IPS DF 6.9 (cell line): ENCODE measurements at regions not wholly inside any gene's neighbourhood (a gene's known extent, or its start where the extent isn't known, plus 50 kb on each side); places are given as distances from the start of the nearest gene placed in this dataset.
"Not testable (repeated sequence)": the region's sequence is repeated elsewhere in the genome, so short reads cannot be mapped to it uniquely, and the experiment has no call there.

Experiments
- DNase-seq: peaks from one replicate; pipeline ENCODE4 v3.0.0-alpha.2; 2013; ENCODE audit warnings: low read depth, low spot score
- H3K27ac ChIP-seq: one replicate; pipeline ENCODE4 v1.5.1; 2013; ENCODE audit warnings: low read length, control low read depth
- H3K27me3 ChIP-seq: 2 replicates; pipeline ENCODE4 v1.6.1; 2013; ENCODE audit warnings: mild to moderate bottlenecking, low read length; ENCODE audit not compliant: control insufficient read depth, insufficient read depth
- H3K36me3 ChIP-seq: 2 replicates; pipeline ENCODE4 v1.6.1; 2013; ENCODE audit warnings: low read length; ENCODE audit not compliant: control insufficient read depth, insufficient read depth
- H3K4me1 ChIP-seq: 2 replicates; pipeline ENCODE4 v1.6.1; 2013; ENCODE audit warnings: low read length; ENCODE audit not compliant: control insufficient read depth, insufficient read depth
- H3K4me3 ChIP-seq: 2 replicates; pipeline ENCODE4 v1.5.1; 2013; ENCODE audit warnings: mild to moderate bottlenecking, low read length
- H3K9me3 ChIP-seq: 2 replicates; pipeline ENCODE4 v1.6.1; 2013; ENCODE audit warnings: low read length, inconsistent platforms; ENCODE audit not compliant: control insufficient read depth, insufficient read depth
- WGBS: extraction: QIAGEN DNeasy Blood & Tissue Kit; methylation state at CpG from one replicate; pipeline ENCODE4 v1.1.7; 2013; ENCODE audit warnings: mixed read lengths, missing lambda C conversion rate; ENCODE audit not compliant: insufficient read length, insufficient coverage; 5-methylcytosine and 5-hydroxymethylcytosine counted together

DNA sequence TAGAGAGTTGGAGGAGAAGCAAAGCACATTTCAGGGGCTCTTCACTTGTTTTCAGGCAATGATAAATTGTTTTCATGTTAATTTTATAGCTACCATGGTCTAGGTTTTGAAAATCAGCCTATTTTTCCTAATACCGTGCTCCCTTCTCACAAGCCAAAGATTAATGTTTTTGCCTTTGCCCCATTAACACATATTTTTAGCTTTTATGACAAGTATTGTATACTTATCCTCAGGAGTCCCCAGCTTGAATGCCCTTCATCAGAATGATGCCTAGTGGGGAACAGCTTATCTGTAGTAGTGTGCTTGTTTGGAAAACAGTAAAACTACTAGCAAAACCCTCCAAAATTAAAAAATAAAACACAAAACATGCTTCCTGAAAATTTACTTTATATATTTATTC, 194.0 kb downstream of the LNPK start:
- Histone ChIP-seq H3K27ac (no peak overlapping the region), H3K4me1 (no peaks in the 10 kb centered on the region), H3K4me3 (no peak overlapping the region), H3K9me3 (no peaks in the 10 kb centered on the region), H3K36me3 (no peaks in the 10 kb centered on the region), H3K27me3 (no peaks in the 10 kb centered on the region)
- DNase-seq, result no peak
- WGBS, result no CpG with 5 or more reads among the region's 1 CpG

DNA sequence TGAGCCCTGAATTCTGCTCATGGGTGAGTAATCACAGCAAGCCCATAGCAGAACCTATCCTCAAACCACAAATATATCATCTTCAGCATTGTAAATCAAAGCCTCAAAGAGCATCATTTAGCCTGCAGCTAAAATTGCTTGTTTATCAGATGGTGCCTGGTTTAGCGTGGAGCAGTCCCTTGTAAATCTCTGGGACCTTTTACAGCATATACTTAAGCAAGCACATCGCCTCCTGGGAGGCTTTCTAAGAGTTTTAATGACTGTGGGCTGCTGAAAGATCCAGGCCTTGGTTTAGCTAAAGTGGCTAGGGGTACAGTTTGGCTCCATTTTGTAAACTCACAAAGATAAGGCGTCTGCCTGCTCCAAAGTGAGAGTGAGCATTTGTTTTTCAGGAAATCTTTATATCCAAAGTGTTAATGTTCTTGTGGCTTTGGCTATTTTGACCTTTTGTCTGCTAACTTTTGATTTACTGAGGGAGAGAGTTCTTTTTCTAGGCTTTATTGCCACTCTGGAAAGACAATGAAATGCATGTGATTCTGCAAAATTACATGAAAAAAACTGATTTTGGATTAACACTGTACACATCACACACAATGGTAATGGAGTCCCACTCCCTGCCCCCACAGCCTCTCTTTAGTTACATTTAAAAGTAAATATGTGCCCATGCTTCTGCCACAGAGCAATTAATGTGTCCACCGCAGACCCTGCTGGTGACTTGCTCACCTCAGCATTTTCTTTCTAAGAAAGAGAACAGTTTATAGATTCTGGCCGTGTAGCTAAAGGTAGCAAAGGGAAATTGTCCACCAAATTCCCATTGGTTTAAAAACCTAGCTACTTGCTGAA, 194.8 kb downstream of the LNPK start:
- Histone ChIP-seq H3K36me3 (no peaks in the 10 kb centered on the region), H3K4me3 (no peak overlapping the region), H3K9me3 (no peaks in the 10 kb centered on the region), H3K27me3 (no peaks in the 10 kb centered on the region), H3K27ac (no peak overlapping the region), H3K4me1 (no peaks in the 10 kb centered on the region)
- no CpG with 5 or more reads among the region's 5 CpGs for WGBS
- DNase-seq, result no peak

DNA sequence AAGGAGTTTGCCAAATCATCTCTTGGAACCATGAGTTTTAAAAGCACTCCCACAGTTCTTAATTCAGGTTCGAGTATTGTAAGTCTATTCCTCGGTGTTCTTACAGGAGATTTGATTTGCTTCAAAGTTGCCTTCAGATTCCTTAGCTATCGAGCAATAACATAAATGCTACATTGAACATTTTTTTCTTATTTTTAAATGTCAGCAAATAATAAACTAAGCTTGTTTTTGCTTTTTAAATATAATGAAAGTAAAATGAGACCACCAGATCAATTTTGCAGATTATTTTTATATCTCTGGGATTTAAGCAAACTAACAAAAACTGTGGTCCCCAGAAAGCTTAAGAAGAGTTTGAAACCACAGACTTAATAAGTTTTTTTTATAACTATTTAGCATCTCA, 195.5 kb downstream of the LNPK start:
- H3K9me3 ChIP-seq, result no peaks in the 10 kb centered on the region
- H3K4me3 ChIP-seq, result no peak overlapping the region
- no peak for DNase-seq
- no CpG with 5 or more reads among the region's 3 CpGs for WGBS
- H3K27ac ChIP-seq, result no peak overlapping the region
- no peaks in the 10 kb centered on the region for H3K36me3 ChIP-seq
- H3K27me3 ChIP-seq, result no peaks in the 10 kb centered on the region
- no peaks in the 10 kb centered on the region for H3K4me1 ChIP-seq

DNA sequence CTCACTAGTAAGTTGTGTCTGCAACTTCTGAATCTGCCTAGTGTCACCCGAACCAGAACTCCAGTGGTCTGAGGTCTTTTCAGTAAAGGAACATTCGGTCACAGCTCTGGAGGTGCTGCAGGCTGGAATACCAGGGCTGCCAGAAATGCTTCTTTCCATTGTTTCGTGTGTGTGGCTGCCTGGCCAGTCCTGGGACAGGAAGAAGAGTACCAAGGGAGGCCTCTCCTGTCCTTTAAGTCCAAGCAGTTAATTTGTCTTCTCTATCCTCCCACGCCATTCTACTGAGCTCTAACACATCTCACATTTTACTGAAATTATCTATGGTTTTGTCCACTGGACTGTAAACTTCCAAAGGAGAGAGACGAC, 196.0 kb downstream of the LNPK start:
- H3K36me3 ChIP-seq, result no peaks in the 10 kb centered on the region
- no peaks in the 10 kb centered on the region for H3K9me3 ChIP-seq
- WGBS, result no CpG with 5 or more reads among the region's 5 CpGs
- H3K4me3 ChIP-seq, result no peak overlapping the region
- H3K27ac ChIP-seq, result no peak overlapping the region
- no peaks in the 10 kb centered on the region for H3K27me3 ChIP-seq
- no peaks in the 10 kb centered on the region for H3K4me1 ChIP-seq
- DNase-seq, result no peak

DNA sequence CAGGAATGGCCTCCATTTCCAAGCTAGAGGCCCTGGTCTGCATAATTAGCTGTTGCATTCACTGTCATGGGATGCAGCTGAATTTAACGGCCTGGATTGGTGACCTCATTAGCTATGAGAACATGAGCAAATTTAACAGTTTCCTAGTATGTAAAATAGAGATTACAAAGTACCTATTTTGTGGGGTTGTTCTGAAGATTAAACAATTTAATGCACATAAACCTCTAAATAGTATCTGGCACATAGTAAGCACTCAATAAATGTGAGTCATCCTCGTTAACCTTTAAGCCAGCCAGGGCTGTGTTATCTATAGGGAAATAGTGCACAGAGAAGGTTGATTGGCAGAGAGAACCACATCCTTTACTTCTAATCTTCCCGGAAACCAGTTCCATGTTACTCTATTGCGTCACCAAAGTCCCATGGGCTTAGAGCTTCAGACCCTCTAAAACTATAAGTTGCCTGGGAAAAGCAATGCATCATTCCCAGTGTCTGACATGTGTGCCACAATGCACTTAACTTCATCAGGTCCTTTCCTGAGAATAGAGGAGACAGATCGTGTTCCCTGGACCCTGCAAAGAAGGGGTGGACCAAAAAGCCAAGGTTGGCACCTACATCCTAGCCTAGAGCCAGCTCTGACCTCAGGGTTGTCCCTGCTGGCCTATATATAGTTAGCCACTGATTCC, 196.5 kb downstream of the LNPK start:
- Histone ChIP-seq H3K9me3 (no peaks in the 10 kb centered on the region), H3K36me3 (no peaks in the 10 kb centered on the region), H3K27me3 (no peaks in the 10 kb centered on the region), H3K4me3 (no peak overlapping the region), H3K27ac (no peak overlapping the region), H3K4me1 (no peaks in the 10 kb centered on the region)
- no CpG with 5 or more reads among the region's 5 CpGs for WGBS
- DNase-seq, result no peak

DNA sequence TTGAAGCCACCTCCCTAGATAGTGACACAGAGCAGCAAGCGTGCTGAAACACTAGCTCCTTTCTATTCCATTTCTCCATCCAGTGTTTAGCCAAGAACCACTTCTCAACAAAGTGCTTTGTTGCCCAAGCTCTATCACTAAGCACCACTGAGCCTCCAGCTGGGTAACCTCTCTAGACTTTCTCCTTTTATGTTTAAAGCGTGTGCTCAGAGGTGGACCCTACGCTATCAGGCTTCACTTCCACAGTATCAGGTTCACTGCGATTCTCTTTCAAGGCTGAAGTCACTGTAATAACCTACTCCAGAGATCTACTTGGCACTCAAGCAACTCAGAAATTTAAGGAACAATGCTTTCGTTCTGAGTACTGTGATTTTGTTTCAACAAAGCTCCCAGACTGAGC, 197.9 kb downstream of the LNPK start:
- H3K9me3 ChIP-seq, result no peaks in the 10 kb centered on the region
- no peaks in the 10 kb centered on the region for H3K36me3 ChIP-seq
- DNase-seq, result no peak
- no peaks in the 10 kb centered on the region for H3K27me3 ChIP-seq
- no CpG with 5 or more reads among the region's 5 CpGs for WGBS
- H3K4me3 ChIP-seq, result no peak overlapping the region
- H3K4me1 ChIP-seq, result no peaks in the 10 kb centered on the region
- H3K27ac ChIP-seq, result no peak overlapping the region

DNA sequence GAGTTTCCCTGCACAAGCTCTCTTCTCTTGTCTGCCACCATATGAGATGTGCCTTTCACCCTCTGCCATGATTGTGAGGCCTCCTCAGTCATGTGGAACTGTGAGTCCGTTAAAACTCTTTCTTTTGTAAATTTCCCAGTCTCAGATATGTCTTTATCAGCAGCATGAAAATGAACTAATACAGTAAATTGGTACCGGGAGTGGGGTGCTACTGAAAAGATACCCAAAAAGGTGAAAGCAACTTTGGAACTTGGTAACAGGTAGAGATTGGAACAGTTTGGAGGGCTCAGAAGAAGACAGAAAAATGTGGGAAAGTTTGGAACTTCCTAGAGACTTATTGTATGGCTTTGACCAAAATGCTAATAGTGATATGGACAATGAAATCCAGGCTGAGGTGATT, 205.6 kb downstream of the LNPK start:
- WGBS, result no CpG with 5 or more reads among the region's 2 CpGs
- not testable (repeated sequence) for H3K4me1 ChIP-seq, DNase-seq, H3K4me3 ChIP-seq, H3K27me3 ChIP-seq, H3K9me3 ChIP-seq, H3K36me3 ChIP-seq, H3K27ac ChIP-seq

DNA sequence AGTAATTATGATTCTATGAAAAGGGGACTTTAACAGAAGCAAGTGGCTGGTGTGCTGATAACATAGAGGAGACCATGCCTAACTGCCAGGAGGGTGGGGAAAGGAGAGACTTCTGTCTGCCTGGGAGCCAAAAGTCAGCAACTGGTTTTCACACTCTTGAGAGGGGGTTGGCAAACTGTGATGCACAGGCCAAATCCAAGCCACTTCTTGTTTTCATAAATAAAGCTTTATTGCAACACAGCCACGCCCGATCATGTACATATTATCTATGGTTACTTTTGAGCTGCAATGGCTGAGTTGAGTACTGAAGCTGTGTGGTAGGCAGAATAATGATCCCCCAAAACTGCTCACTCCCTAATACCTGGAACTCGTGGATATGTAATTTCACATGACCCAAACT, 208.4 kb downstream of the LNPK start:
- no CpG with 5 or more reads among the region's 3 CpGs for WGBS
- no peaks in the 10 kb centered on the region for H3K36me3 ChIP-seq
- H3K4me1 ChIP-seq, result no peaks in the 10 kb centered on the region
- no peaks in the 10 kb centered on the region; the same call in 1 of the 2 replicates for H3K9me3 ChIP-seq
- no peak overlapping the region for H3K27ac ChIP-seq
- DNase-seq, result no peak
- H3K4me3 ChIP-seq, result no peak overlapping the region
- no peaks in the 10 kb centered on the region for H3K27me3 ChIP-seq

DNA sequence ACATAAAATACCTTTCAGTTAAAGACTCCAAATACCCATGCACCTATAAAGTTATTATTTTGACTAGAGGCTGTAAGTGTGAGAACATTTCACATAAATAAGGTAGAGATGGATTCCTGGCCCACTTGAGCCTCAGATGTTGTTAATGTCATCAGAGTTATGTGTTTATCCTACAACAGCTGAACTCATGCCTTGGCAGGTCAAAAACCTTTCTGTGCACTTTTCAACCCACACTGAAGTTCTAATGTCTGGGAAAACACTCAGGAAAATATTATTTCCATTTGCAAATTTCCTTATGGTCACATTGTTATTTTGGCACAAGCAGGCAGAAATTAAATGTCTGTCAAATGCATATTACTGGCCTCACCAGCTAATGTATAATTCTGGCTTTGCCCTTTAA, 209.2 kb downstream of the LNPK start:
- no peaks in the 10 kb centered on the region for H3K4me1 ChIP-seq
- no peak for DNase-seq
- H3K4me3 ChIP-seq, result no peak overlapping the region
- no peaks in the 10 kb centered on the region for H3K27me3 ChIP-seq
- H3K9me3 ChIP-seq, result no peaks in the 10 kb centered on the region; the same call in 1 of the 2 replicates
- H3K27ac ChIP-seq, result no peak overlapping the region
- H3K36me3 ChIP-seq, result no peaks in the 10 kb centered on the region

DNA sequence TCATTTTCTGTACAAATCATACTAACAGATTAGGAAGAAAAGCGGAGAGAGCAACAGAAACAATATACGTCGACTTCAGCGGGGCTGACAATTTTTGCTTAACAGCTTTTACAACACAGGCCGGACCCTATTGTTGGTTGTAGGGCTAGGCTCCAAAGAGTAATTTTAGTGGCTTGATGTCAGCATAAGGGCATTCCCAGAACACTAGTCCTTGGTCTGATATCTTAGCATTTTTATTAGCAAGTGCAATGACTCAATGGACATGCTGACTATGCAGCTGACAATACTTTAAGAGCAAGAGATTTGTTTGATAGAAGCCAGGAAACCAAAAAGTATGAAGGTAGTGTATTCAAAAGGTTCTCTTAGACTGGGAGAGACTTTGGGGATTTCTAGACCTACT, 209.9 kb downstream of the LNPK start:
- no peaks in the 10 kb centered on the region; the same call in 1 of the 2 replicates for H3K9me3 ChIP-seq
- no peak overlapping the region for H3K4me3 ChIP-seq
- H3K27ac ChIP-seq, result no peak overlapping the region
- WGBS, result no CpG with 5 or more reads among the region's 5 CpGs
- H3K4me1 ChIP-seq, result no peaks in the 10 kb centered on the region
- H3K27me3 ChIP-seq, result no peaks in the 10 kb centered on the region
- H3K36me3 ChIP-seq, result no peaks in the 10 kb centered on the region
- DNase-seq, result no peak
